ENCODE measurements at regions not wholly inside any gene's neighbourhood (a gene's known extent, or its start where the extent isn't known, plus 50 kb on each side); places are given as distances from the start of the nearest gene placed in this dataset.

DNA sequence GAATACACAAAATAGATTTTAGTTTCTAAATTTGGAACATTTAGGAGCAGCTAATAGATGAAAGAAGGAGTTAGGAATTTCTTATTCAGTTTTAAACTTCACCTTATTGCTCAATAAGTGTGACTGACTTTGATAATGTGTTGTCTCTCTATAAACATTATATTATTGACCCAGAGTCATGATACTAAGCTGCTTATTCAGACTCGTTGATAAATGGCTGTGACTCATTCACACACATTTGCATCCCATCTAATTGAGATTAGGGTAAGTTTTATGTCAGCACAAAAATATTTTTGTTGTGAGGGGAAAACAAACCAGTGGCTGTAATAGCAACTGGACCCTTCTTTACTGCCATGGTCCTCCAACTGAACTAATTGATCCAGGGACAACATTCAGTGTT lies 137.6 kb downstream of the GOLIM4 start:
- Histone ChIP-seq H3K4me2 (ENCODE audit: low read length) (no peak overlapping the region), H3K4me3 (ENCODE audit: low read length) (no peak overlapping the region), H4K20me1 (ENCODE audit: insufficient read depth) (no peaks in the 10 kb centered on the region), H3K9ac (ENCODE audit: low read length) (no peak overlapping the region), H3F3A (ENCODE audit: insufficient read depth, low read length, poor library complexity, severe bottlenecking) (no peaks in the 10 kb centered on the region), H2AFZ (ENCODE audit: low read depth, low read length) (no peak overlapping the region), H3K36me3 (ENCODE audit: insufficient read depth, low read length) (no peaks in the 10 kb centered on the region), H3K9me3 (ENCODE audit: low read length) (no peaks in the 10 kb centered on the region), H3K27me3 (ENCODE audit: insufficient read depth, low read depth, low read length) (no peaks in the 10 kb centered on the region), H3K9me2 (ENCODE audit: insufficient read depth, low read length) (no peaks in the 10 kb centered on the region), H3K27ac (ENCODE audit: low read length) (no peak overlapping the region), H3K79me2 (replicated peaks; ENCODE audit: insufficient read depth, low read length) (no peaks in the 10 kb centered on the region)
- TF ChIP-seq POLR2AphosphoS5 (IDR thresholded peaks at IDR 0.05) (no peak), MXI1 (conservative IDR thresholded peaks at IDR 0.05; ENCODE audit: poor library complexity, severe bottlenecking) (no peak), RAD21 (conservative IDR thresholded peaks at IDR 0.05) (no peak), TAF1 (IDR thresholded peaks at IDR 0.05; ENCODE audit: low read depth) (no peak), EP300 (conservative IDR thresholded peaks at IDR 0.05; ENCODE audit: poor library complexity, severe bottlenecking) (no peak), EZH2 (IDR thresholded peaks at IDR 0.05; ENCODE audit: borderline replicate concordance, insufficient read depth, low read length, poor library complexity, severe bottlenecking) (no peak), SMC3 (conservative IDR thresholded peaks at IDR 0.05; ENCODE audit: poor library complexity) (no peak)
- TF ChIP-seq, protein P1, sequence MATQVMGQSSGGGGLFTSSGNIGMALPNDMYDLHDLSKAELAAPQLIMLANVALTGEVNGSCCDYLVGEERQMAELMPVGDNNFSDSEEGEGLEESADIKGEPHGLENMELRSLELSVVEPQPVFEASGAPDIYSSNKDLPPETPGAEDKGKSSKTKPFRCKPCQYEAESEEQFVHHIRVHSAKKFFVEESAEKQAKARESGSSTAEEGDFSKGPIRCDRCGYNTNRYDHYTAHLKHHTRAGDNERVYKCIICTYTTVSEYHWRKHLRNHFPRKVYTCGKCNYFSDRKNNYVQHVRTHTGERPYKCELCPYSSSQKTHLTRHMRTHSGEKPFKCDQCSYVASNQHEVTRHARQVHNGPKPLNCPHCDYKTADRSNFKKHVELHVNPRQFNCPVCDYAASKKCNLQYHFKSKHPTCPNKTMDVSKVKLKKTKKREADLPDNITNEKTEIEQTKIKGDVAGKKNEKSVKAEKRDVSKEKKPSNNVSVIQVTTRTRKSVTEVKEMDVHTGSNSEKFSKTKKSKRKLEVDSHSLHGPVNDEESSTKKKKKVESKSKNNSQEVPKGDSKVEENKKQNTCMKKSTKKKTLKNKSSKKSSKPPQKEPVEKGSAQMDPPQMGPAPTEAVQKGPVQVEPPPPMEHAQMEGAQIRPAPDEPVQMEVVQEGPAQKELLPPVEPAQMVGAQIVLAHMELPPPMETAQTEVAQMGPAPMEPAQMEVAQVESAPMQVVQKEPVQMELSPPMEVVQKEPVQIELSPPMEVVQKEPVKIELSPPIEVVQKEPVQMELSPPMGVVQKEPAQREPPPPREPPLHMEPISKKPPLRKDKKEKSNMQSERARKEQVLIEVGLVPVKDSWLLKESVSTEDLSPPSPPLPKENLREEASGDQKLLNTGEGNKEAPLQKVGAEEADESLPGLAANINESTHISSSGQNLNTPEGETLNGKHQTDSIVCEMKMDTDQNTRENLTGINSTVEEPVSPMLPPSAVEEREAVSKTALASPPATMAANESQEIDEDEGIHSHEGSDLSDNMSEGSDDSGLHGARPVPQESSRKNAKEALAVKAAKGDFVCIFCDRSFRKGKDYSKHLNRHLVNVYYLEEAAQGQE (IDR thresholded peaks at IDR 0.05; ENCODE audit: borderline replicate concordance), result no peak

DNA sequence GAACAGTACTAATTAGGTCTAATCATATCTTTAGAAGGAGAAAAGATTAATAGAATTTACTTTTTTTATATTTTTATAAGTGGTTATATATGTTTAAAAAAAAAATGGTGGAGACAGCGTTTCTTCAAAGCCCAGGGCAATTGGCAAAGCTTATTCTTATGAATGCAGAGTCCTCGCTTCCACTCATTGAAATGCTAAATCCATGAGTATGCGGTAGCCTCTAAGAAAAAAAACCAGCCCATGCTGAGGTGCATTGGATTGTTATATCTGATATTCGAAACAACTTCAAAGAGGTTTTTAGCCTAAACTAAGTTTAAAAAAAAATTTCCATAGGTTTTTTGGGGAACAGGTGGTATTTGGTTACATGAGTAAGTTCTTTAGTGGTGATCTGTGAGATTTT lies 142.8 kb downstream of the GOLIM4 start:
- Histone ChIP-seq H2AFZ (ENCODE audit: low read depth, low read length) (no peak overlapping the region), H3K79me2 (replicated peaks; ENCODE audit: insufficient read depth, low read length) (no peaks in the 10 kb centered on the region)
- TF ChIP-seq, protein P2, sequence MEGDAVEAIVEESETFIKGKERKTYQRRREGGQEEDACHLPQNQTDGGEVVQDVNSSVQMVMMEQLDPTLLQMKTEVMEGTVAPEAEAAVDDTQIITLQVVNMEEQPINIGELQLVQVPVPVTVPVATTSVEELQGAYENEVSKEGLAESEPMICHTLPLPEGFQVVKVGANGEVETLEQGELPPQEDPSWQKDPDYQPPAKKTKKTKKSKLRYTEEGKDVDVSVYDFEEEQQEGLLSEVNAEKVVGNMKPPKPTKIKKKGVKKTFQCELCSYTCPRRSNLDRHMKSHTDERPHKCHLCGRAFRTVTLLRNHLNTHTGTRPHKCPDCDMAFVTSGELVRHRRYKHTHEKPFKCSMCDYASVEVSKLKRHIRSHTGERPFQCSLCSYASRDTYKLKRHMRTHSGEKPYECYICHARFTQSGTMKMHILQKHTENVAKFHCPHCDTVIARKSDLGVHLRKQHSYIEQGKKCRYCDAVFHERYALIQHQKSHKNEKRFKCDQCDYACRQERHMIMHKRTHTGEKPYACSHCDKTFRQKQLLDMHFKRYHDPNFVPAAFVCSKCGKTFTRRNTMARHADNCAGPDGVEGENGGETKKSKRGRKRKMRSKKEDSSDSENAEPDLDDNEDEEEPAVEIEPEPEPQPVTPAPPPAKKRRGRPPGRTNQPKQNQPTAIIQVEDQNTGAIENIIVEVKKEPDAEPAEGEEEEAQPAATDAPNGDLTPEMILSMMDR (IDR thresholded peaks at IDR 0.05; ENCODE audit: poor library complexity, severe bottlenecking), result no peak
- TF ChIP-seq MXI1 (conservative IDR thresholded peaks at IDR 0.05; ENCODE audit: poor library complexity, severe bottlenecking), result no peak
- TF ChIP-seq EP300 (conservative IDR thresholded peaks at IDR 0.05; ENCODE audit: poor library complexity, severe bottlenecking), result no peak
- TF ChIP-seq, protein P1 (IDR thresholded peaks at IDR 0.05; ENCODE audit: borderline replicate concordance), result no peak
- TF ChIP-seq TAF1 (IDR thresholded peaks at IDR 0.05; ENCODE audit: low read depth), result no peak
- no peak for TF ChIP-seq SMC3 (conservative IDR thresholded peaks at IDR 0.05; ENCODE audit: poor library complexity)
- TF ChIP-seq EZH2 (IDR thresholded peaks at IDR 0.05; ENCODE audit: borderline replicate concordance, insufficient read depth, low read length, poor library complexity, severe bottlenecking), result no peak
- no peak for TF ChIP-seq POLR2AphosphoS5 (IDR thresholded peaks at IDR 0.05)

More for the DNA sequence above, 142.8 kb downstream of the GOLIM4 start:
- Histone ChIP-seq H3K27me3 (ENCODE audit: insufficient read depth, low read depth, low read length) (no peaks in the 10 kb centered on the region), H3K9me3 (ENCODE audit: low read length) (no peaks in the 10 kb centered on the region), H3K27ac (ENCODE audit: low read length) (no peak overlapping the region), H4K20me1 (ENCODE audit: insufficient read depth) (no peaks in the 10 kb centered on the region), H3K9me2 (ENCODE audit: insufficient read depth, low read length) (no peaks in the 10 kb centered on the region), H3K4me3 (ENCODE audit: low read length) (no peak overlapping the region), H3F3A (ENCODE audit: insufficient read depth, low read length, poor library complexity, severe bottlenecking) (no peaks in the 10 kb centered on the region), H3K36me3 (ENCODE audit: insufficient read depth, low read length) (no peaks in the 10 kb centered on the region), H3K4me2 (ENCODE audit: low read length) (no peak overlapping the region), H3K9ac (ENCODE audit: low read length) (no peak overlapping the region)

Measured in neural cell (in vitro differentiated cells).